IPS-18a (cell line): ENCODE measurements at regions not wholly inside any gene's neighbourhood (a gene's known extent, or its start where the extent isn't known, plus 50 kb on each side); places are given as distances from the start of the nearest gene placed in this dataset.

Source experiments
- H3K27ac ChIP-seq: one replicate; pipeline ENCODE4 v1.5.1; 2013; ENCODE audit warnings: low read length
- H3K27me3 ChIP-seq: one replicate; pipeline ENCODE4 v1.6.1; 2013; ENCODE audit warnings: mild to moderate bottlenecking, low read length; ENCODE audit not compliant: control insufficient read depth, insufficient read depth
- H3K36me3 ChIP-seq: one replicate; pipeline ENCODE4 v1.6.1; 2013; ENCODE audit warnings: low read depth, low read length; ENCODE audit not compliant: control insufficient read depth
- H3K4me1 ChIP-seq: one replicate; pipeline ENCODE4 v1.6.1; 2013; ENCODE audit warnings: low read depth, low read length; ENCODE audit not compliant: control insufficient read depth
- H3K4me3 ChIP-seq: one replicate; pipeline ENCODE4 v1.5.1; 2013; ENCODE audit warnings: low read length
- H3K9ac ChIP-seq: one replicate; pipeline ENCODE4 v1.6.1; 2013; ENCODE audit warnings: mild to moderate bottlenecking, low read length, moderate library complexity
- H3K9me3 ChIP-seq: one replicate; pipeline ENCODE4 v1.6.1; 2013; ENCODE audit warnings: low read depth, low read length; ENCODE audit not compliant: control insufficient read depth

DNA sequence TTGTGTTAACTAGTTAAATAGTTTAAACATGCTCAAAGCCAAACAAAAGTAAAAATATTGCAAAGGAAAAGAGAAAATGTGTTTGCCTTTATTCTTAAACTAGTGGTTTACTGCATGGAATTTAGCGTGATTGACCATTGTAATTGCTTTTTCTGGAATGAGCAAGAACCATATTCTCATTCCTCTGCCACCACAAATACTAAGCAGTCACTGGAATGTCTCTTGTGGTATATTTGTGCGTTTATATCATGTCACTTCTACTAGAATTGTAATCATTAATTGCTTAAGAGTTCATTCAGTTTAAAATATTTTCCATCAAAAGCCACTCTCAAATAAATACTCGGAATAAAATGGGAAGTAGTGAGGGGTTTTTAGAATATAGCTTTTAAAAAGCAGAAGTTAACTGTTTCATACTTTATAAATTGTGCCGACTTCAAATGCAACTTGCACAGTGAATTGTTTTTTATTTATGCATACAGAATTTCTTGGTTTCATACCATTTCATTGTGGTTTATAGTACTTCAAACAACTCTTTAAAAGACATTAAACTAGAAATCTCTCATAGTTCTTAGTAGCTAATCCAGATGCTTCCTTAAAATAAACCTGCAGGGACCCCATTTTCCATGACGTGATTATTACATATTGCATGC is 288.1 kb downstream of the EPHA4 start:
- Histone ChIP-seq H3K9ac (no peak overlapping the region), H3K27me3 (no peaks in the 10 kb centered on the region), H3K4me1 (peaks cover 16% of the 10 kb centered on the region), H3K4me3 (no peak overlapping the region), H3K36me3 (no peaks in the 10 kb centered on the region), H3K27ac (no peak overlapping the region), H3K9me3 (no peaks in the 10 kb centered on the region)

DNA sequence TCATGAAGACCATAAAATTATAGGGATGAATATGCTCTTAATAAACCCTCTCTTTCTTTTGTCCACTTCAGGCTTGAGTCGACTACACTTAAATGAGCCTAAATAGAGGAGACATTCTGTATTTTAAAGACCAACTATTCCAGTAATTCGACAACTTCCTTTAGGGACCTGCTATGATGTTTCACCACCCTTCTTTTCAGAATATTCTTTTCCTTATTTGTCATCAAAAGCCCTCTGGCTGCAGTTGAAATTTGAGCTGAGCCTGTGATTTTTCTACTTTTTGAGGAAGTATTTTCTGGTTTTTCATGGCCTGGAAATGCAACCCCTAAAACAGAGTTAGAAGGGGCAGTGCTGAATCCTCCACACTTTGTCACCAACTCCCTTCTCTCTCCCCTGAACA is 287.0 kb downstream of the EPHA4 start:
- peaks cover 23% of the 10 kb centered on the region for H3K4me1 ChIP-seq
- H3K27ac ChIP-seq = no peak overlapping the region
- H3K27me3 ChIP-seq = no peaks in the 10 kb centered on the region
- H3K9ac ChIP-seq = no peak overlapping the region
- no peaks in the 10 kb centered on the region for H3K36me3 ChIP-seq
- no peak overlapping the region for H3K4me3 ChIP-seq
- no peaks in the 10 kb centered on the region for H3K9me3 ChIP-seq

DNA sequence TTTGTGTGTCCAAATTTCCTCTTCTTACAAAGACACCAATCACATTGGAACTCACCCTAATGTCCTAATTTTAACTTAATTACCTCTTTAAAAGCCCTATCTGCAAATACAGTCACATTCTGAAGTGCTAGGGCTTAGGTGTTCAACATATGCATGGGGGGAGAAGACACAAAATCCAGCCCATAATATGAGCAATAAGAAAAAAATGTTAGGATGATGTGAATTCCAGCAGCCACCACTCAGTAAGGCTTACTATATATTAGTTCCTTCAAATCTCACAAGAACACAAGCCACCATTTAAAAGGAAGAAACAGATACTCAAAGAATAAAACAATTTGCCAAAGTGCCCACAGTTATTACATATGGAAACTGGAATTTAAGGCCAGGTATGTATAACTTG is 285.7 kb downstream of the EPHA4 start:
- Histone ChIP-seq H3K9ac (no peak overlapping the region), H3K4me1 (peaks cover 23% of the 10 kb centered on the region), H3K27me3 (no peaks in the 10 kb centered on the region), H3K27ac (no peak overlapping the region), H3K4me3 (no peak overlapping the region), H3K36me3 (no peaks in the 10 kb centered on the region), H3K9me3 (no peaks in the 10 kb centered on the region)

- Histone ChIP-seq H3K9ac (no peak overlapping the region), H3K27ac (no peak overlapping the region), H3K4me3 (no peak overlapping the region), H3K27me3 (no peaks in the 10 kb centered on the region), H3K4me1 (peaks cover 20% of the 10 kb centered on the region), H3K9me3 (no peaks in the 10 kb centered on the region), H3K36me3 (no peaks in the 10 kb centered on the region)
Measured at GRCh38 chr2:221289389-221289788, 282.7 kb downstream of the EPHA4 start.

DNA sequence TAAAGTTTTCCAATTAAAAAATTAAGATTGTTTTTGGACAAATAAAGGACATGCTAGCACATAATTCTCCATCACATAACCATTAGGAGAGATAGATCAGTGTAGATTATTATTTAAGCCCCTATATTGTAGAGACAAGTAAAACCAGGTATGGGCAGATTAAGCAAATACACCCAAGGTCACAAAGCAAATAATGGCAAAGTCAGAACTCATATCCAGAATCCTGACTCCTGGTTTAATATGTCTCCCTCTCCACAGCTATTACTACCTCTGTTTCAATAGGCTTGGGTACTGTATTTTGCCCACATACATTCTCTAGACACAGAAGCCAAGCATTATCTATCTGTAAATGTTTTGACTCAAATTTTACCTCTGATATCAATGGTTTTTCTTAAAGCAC is 282.3 kb downstream of the EPHA4 start:
- no peaks in the 10 kb centered on the region for H3K36me3 ChIP-seq
- H3K4me3 ChIP-seq = no peak overlapping the region

DNA sequence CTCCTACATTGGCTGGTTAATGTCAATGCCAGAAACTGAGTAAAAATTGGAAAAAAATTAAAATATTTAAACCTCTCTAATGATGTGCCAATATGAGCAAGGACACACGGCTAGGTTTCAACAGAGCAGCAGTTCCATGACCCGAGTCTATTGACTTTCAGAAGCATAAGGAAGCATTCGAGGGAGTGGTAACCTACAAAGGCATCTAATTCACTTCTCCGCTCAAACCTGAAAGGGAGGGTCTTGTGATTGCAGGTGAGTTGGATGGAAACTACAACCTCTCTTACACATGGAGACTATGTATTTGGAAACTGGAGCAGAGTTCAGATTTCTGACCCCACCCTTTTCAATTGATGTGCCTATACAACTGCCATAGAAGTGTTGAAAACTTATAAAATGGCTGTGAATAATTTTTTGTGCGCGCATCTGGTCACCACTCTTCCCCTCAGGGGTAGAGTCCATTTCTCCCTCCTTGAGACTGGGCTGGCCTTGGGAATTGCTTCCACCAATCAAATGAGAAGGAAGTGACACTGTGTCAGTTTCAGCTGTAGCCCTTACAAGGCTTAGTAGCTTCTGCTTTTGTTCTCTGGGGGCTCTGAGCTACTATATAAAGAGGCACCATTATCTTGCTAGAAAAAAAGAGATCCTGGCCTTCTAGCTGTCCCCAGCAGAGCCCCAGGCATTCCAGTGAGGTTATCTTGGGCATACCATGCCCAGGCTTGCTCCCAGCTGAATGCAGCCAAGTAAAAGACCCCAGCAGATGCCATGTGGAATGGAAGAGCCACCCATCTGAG is 278.0 kb downstream of the EPHA4 start:
- H3K9me3 ChIP-seq = no peaks in the 10 kb centered on the region
- H3K9ac ChIP-seq = no peak overlapping the region
- peaks cover 9% of the 10 kb centered on the region for H3K4me1 ChIP-seq
- H3K36me3 ChIP-seq = no peaks in the 10 kb centered on the region
- no peak overlapping the region for H3K27ac ChIP-seq
- H3K27me3 ChIP-seq = no peaks in the 10 kb centered on the region
- no peak overlapping the region for H3K4me3 ChIP-seq

More for the DNA sequence above, 282.3 kb downstream of the EPHA4 start:
- peaks cover 19% of the 10 kb centered on the region for H3K4me1 ChIP-seq
- H3K9ac ChIP-seq = no peak overlapping the region
- H3K27me3 ChIP-seq = no peaks in the 10 kb centered on the region
- H3K27ac ChIP-seq = no peak overlapping the region
- no peaks in the 10 kb centered on the region for H3K9me3 ChIP-seq

DNA sequence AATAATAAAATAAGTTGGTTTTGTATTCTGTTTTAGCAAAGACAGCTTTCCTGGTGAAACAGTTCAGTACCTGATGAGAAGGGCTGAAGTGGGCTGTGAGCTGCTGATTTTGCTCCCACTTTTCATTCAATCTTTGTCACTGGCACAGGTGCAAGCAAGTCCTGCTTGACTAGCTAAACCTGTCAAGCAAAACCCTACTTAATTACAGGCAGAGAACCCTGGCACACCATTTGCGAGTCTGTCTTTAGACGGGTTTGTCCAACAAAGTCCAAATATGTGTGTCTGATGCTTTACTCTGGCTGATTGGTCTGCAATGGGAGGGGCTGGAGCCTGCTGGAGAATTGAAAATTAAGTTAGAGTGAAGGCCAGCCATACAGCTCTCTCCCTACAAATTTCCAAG is 267.2 kb downstream of the EPHA4 start:
- H3K4me1 ChIP-seq = no peaks in the 10 kb centered on the region
- no peak overlapping the region for H3K27ac ChIP-seq

GRCh38 chr2:221308507-221309066 is 263.5 kb downstream of the EPHA4 start:
- Histone ChIP-seq H3K4me1 (peaks cover 4% of the 10 kb centered on the region), H3K9ac (no peak overlapping the region), H3K27ac (no peak overlapping the region), H3K4me3 (no peak overlapping the region), H3K27me3 (no peaks in the 10 kb centered on the region), H3K36me3 (no peaks in the 10 kb centered on the region), H3K9me3 (no peaks in the 10 kb centered on the region)

More for the DNA sequence above, 267.2 kb downstream of the EPHA4 start:
- Histone ChIP-seq H3K9me3 (no peaks in the 10 kb centered on the region), H3K4me3 (no peak overlapping the region), H3K27me3 (no peaks in the 10 kb centered on the region), H3K9ac (no peak overlapping the region), H3K36me3 (no peaks in the 10 kb centered on the region)

DNA sequence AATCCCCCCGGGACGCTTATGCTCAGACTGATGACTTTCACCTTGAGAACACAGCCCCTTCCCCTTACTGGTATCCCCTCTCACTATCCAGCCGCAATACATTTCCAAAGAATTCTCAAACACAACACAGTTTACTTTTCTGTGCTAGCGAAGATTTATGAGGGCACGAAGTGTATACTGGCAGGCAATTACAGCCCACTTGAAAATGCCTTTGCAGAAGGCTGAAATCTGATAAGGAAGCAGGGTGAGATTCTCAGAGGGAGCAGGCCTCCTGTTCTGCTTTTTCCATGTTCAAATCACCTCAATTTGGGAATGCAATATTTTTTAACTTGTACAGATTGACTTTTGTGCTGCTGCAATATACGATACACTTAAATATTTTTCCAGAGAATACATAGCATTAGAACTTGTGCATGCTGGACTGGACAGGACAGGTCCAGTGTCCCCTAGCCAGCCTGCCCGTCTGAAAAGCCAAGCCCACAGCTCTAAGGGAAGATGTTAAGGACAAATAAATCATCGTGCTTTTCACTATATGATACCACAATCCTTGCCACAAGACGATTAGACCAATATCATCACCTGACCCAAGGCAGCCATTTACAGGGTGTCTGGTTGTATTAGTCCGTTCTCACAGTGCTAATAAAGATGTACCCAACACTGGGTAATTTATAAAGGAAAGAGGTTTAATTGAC is 262.1 kb downstream of the EPHA4 start:
- Histone ChIP-seq H3K4me3 (no peak overlapping the region), H3K27ac (no peak overlapping the region), H3K9me3 (no peaks in the 10 kb centered on the region), H3K9ac (no peak overlapping the region), H3K27me3 (no peaks in the 10 kb centered on the region), H3K4me1 (peaks cover 4% of the 10 kb centered on the region), H3K36me3 (no peaks in the 10 kb centered on the region)

GRCh38 chr2:221310730-221311129 is 261.4 kb downstream of the EPHA4 start:
- no peak overlapping the region for H3K9ac ChIP-seq
- H3K4me1 ChIP-seq = peaks cover 4% of the 10 kb centered on the region
- H3K27ac ChIP-seq = no peak overlapping the region
- H3K4me3 ChIP-seq = no peak overlapping the region
- no peaks in the 10 kb centered on the region for H3K9me3 ChIP-seq
- H3K27me3 ChIP-seq = no peaks in the 10 kb centered on the region
- no peaks in the 10 kb centered on the region for H3K36me3 ChIP-seq

- no peak overlapping the region for H3K4me3 ChIP-seq
- H3K36me3 ChIP-seq = no peaks in the 10 kb centered on the region
- H3K9ac ChIP-seq = no peak overlapping the region
- H3K27me3 ChIP-seq = no peaks in the 10 kb centered on the region
- no peak overlapping the region for H3K27ac ChIP-seq
- no peaks in the 10 kb centered on the region for H3K9me3 ChIP-seq
- peaks cover 4% of the 10 kb centered on the region for H3K4me1 ChIP-seq
Measured at GRCh38 chr2:221312634-221313033, 259.5 kb downstream of the EPHA4 start.
